NCI-H1092 (cell line): ENCODE measurements at regions not wholly inside any gene's neighbourhood (a gene's known extent, or its start where the extent isn't known, plus 50 kb on each side); places are given as distances from the start of the nearest gene placed in this dataset.

Source experiments
- DNase-seq: peaks from one replicate; lab custom pipeline; 2025; lab: John Stamatoyannopoulos, UW

- DNase-seq = no peak
Measured at GRCh38 chr22:47678048-47678447, 915.6 kb downstream of the TBC1D22A start.

- DNase-seq = no peak
Measured at GRCh38 chr22:47676685-47677084, 914.2 kb downstream of the TBC1D22A start.

GRCh38 chr22:47674600-47674999 is 912.1 kb downstream of the TBC1D22A start:
- DNase-seq = no peak

- no peak for DNase-seq
Measured at GRCh38 chr22:47673557-47673956, 911.1 kb downstream of the TBC1D22A start.

GRCh38 chr22:47672526-47672925 is 910.1 kb downstream of the TBC1D22A start:
- DNase-seq = no peak

- DNase-seq = no peak
Measured at GRCh38 chr22:47665151-47665550, 902.7 kb downstream of the TBC1D22A start.

GRCh38 chr22:47663615-47664605 is 901.5 kb downstream of the TBC1D22A start:
- DNase-seq = no peak

- DNase-seq = no peak
Measured at GRCh38 chr22:47659467-47660223, 897.2 kb downstream of the TBC1D22A start.

GRCh38 chr22:47658182-47658581 is 895.7 kb downstream of the TBC1D22A start:
- DNase-seq = no peak

GRCh38 chr22:47657224-47657623 is 894.8 kb downstream of the TBC1D22A start:
- no peak for DNase-seq

GRCh38 chr22:47656806-47657205 is 894.4 kb downstream of the TBC1D22A start:
- no peak for DNase-seq

- no peak for DNase-seq
Measured at GRCh38 chr22:47655930-47656329, 893.5 kb downstream of the TBC1D22A start.

GRCh38 chr22:47654922-47655491 is 892.6 kb downstream of the TBC1D22A start:
- no peak for DNase-seq

GRCh38 chr22:47653921-47654320 is 891.5 kb downstream of the TBC1D22A start:
- DNase-seq = no peak

- no peak for DNase-seq
Measured at GRCh38 chr22:47651216-47651987, 889.0 kb downstream of the TBC1D22A start.

- no peak for DNase-seq
Measured at GRCh38 chr22:47647720-47648119, 885.3 kb downstream of the TBC1D22A start.

- DNase-seq = no peak
Measured at GRCh38 chr22:47647181-47647580, 884.7 kb downstream of the TBC1D22A start.

- DNase-seq = no peak
Measured at GRCh38 chr22:47645923-47646322, 883.5 kb downstream of the TBC1D22A start.

GRCh38 chr22:47645450-47645914 is 883.0 kb downstream of the TBC1D22A start:
- DNase-seq = no peak

GRCh38 chr22:47634347-47634746 is 871.9 kb downstream of the TBC1D22A start:
- no peak for DNase-seq

- DNase-seq = no peak
Measured at GRCh38 chr22:47633111-47633510, 870.7 kb downstream of the TBC1D22A start.

GRCh38 chr22:47632701-47633100 is 870.3 kb downstream of the TBC1D22A start:
- no peak for DNase-seq
